HCT116 (cell line): ENCODE measurements at regions not wholly inside any gene's neighbourhood (a gene's known extent, or its start where the extent isn't known, plus 50 kb on each side); places are given as distances from the start of the nearest gene placed in this dataset.

Source experiments
- ATAC-seq: fragments of 200-7000 bp; cut with Tn5 transposase; 2 replicates; pipeline ENCODE4 v1.9.1; 2020; ENCODE audit warnings: mild to moderate bottlenecking, moderate library complexity
- BruUV-seq: library from RNA; stranded (reverse); fragments of 400-500 nt; replicated peaks from 2 replicates; lab custom pipeline; 2021; lab: Mats Ljungman, UMichigan
- CTCF ChIA-PET: fragments of 300-600 bp; sonication (Branson Sonifier 250); formaldehyde crosslinking; loops from one replicate; lab custom pipeline; 2021; ENCODE audit warnings: antibody characterized with exemption; lab: Charles Lee
- POLR2A ChIA-PET: fragments of 300-600, 350-600 bp; sonication (Branson Sonifier 250); formaldehyde crosslinking; loops from one replicate; lab custom pipeline; 2021; ENCODE audit warnings: antibody characterized with exemption; lab: Charles Lee
- RAD21 ChIA-PET, 2 experiments: fragments of 300-600 bp; sonication (Branson Sonifier 250); formaldehyde crosslinking; loops; one replicate each; lab custom pipeline; 2023; ENCODE audit warnings: low total read pairs in 2 of 2; ENCODE audit not compliant: uncharacterized antibody in 2 of 2, unreplicated experiment in 2 of 2, low non-redundant PET in 1 of 2; lab: Charles Lee
- DNase-seq: peaks from one replicate; pipeline ENCODE4 v3.0.0-alpha.2; 2010; ENCODE audit warnings: low read depth, low spot score
- H2AFZ ChIP-seq: fragments of 200-600 bp; shearing (Covaris generic), sonication (generic); 2 replicates; pipeline ENCODE4 v1.6.1; 2017; ENCODE audit warnings: low read depth, mixed run types, mixed read lengths, antibody characterized with exemption, low read length; ENCODE audit not compliant: poor library complexity, severe bottlenecking
- H3K27ac ChIP-seq: 2 replicates; pipeline ENCODE4 v1.5.1; 2012; ENCODE audit warnings: low read depth, low read length
- H3K27me3 ChIP-seq: fragments of 200-600 bp; sonication (generic); 2 replicates; pipeline ENCODE4 v1.6.1; 2016; ENCODE audit warnings: mixed run types, low read length, mixed read lengths; ENCODE audit not compliant: insufficient read depth
- H3K36me3 ChIP-seq, 2 experiments: fragments of 200-500 bp in 1 of 2; fragments of 200-600 bp in 1 of 2; sonication (Bioruptor generic) in 1 of 2; sonication (generic) in 1 of 2; 2 replicates each; pipeline versions ENCODE4 v1.5.1 to v1.6.1; 2014 to 2016; ENCODE audit warnings: low read length in 2 of 2, inconsistent platforms in 1 of 2, mixed read lengths in 1 of 2, mixed run types in 1 of 2; ENCODE audit not compliant: insufficient read depth in 2 of 2, control insufficient read depth in 1 of 2
- H3K4me1 ChIP-seq, 2 experiments: fragments of 200-600 bp in 1 of 2; sonication (generic) in 1 of 2; 2 replicates each; pipeline versions ENCODE4 v1.5.1 to v1.6.1; 2012 to 2017; ENCODE audit warnings: low read length in 2 of 2, inconsistent platforms in 1 of 2, mild to moderate bottlenecking in 1 of 2, mixed read lengths in 1 of 2, mixed run types in 1 of 2, moderate library complexity in 1 of 2; ENCODE audit not compliant: insufficient read depth in 2 of 2, control insufficient read depth in 1 of 2
- H3K4me2 ChIP-seq: fragments of 200-600 bp; sonication (generic); 2 replicates; pipeline ENCODE4 v1.6.1; 2017; ENCODE audit warnings: mixed run types, low read length, mixed read lengths
- H3K4me3 ChIP-seq, 2 experiments: fragments of 200-600 bp in 1 of 2; sonication (generic) in 1 of 2; replicated peaks in 1 of 2; 2 replicates each; pipeline ENCODE4 v1.5.1; 2011 to 2016; ENCODE audit warnings: low read length in 2 of 2, control low read depth in 1 of 2, low read depth in 1 of 2, mild to moderate bottlenecking in 1 of 2, mixed read lengths in 1 of 2, mixed run types in 1 of 2
- H3K79me2 ChIP-seq: fragments of 200-600 bp; sonication (generic); 2 replicates; pipeline ENCODE4 v1.6.1; 2017; ENCODE audit warnings: mild to moderate bottlenecking, mixed run types, low read length, moderate library complexity, mixed read lengths; ENCODE audit not compliant: insufficient read depth
- H3K9ac ChIP-seq: fragments of 200-600 bp; sonication (generic); 2 replicates; pipeline ENCODE4 v1.6.1; 2016; ENCODE audit warnings: low read length, mixed read lengths
- H3K9me2 ChIP-seq: fragments of 200-600 bp; sonication (generic), shearing (Covaris generic); 2 replicates; pipeline ENCODE4 v1.6.1; 2017; ENCODE audit warnings: mixed run types, mild to moderate bottlenecking, moderate library complexity; ENCODE audit not compliant: insufficient read depth
- H3K9me3 ChIP-seq, 2 experiments: fragments of 200-500 bp in 1 of 2; fragments of 200-600 bp in 1 of 2; sonication (Bioruptor generic) in 1 of 2; sonication (generic) in 1 of 2; 2 replicates each; pipeline ENCODE4 v1.6.1; 2014 to 2017; ENCODE audit warnings: low read length in 2 of 2, mixed read lengths in 2 of 2, inconsistent platforms in 1 of 2, low read depth in 1 of 2, mild to moderate bottlenecking in 1 of 2, mixed run types in 1 of 2, moderate library complexity in 1 of 2; ENCODE audit not compliant: control insufficient read depth in 1 of 2, insufficient read depth in 1 of 2
- H4K20me1 ChIP-seq: fragments of 200-600 bp; sonication (generic), shearing (Covaris generic); 2 replicates; pipeline ENCODE4 v1.6.1; 2017; ENCODE audit warnings: mixed run types, mild to moderate bottlenecking, moderate library complexity; ENCODE audit not compliant: insufficient read depth
- EZH2phosphoT487 ChIP-seq: fragments of 200-600 bp; IDR thresholded peaks from 2 replicates; pipeline ENCODE4 v1.6.1; 2018; ENCODE audit warnings: antibody characterized with exemption, borderline replicate concordance
- FOSL1 ChIP-seq: IDR thresholded peaks from 2 replicates; pipeline ENCODE4 v1.6.1; 2012; ENCODE audit warnings: low read depth
- JUND ChIP-seq: IDR thresholded peaks from 2 replicates; pipeline ENCODE4 v1.6.1; 2012
- TCF7L2 ChIP-seq: IDR thresholded peaks from 2 replicates; pipeline ENCODE4 v1.7.0; 2011; ENCODE audit warnings: borderline replicate concordance, inconsistent platforms; ENCODE audit not compliant: insufficient read depth, insufficient read length; ENCODE audit errors: extremely low read depth
- ZFX ChIP-seq: fragments of 450-650 bp; IDR thresholded peaks from 2 replicates; pipeline ENCODE4 v1.6.1; 2017
- intact Hi-C: fragments of 100-400 bp; cut with micrococcal nuclease; formaldehyde crosslinking; loops from 2 replicates; pipeline ENCODE4 v1.10.0; 2022

DNA sequence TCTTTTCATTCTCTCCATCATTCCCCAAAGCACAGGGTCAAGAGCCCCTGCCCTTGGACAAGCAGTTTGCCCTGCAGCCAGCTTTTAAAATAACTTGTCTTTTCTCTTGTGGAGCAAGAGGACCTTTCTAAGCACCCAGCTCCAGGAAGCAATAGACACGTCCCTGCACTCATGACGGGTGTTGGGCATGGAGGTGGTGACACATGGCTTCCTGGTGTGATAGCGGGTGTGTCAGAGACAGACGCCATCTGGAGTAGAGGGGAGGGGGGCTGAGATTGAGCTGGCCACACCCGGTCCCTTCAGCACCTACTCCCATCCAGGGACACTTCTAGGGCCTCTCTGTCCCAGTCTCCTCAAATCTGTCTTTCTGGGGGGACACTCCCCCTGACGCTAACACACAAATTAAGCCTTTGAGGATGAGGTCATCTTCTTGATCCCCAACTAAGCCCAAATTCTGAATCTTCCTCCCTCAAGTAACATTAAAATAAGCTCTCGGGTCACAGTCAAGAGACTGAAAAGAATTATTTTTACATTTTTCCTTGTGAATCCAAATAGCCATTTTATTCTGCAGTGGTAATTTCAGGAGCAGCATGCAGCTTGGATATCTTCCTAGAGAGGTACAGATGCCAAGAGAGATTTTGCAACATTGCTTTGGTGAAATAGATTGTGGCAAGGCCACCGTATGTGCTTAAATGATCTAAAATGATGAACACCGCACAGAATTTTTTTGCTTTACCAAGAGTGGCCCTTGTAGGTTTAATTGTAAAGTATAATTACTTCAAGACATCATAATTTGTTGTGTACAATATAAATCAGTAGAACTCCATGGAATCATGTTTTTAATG lies 216.6 kb upstream of the IRX3 start:
- BruUV-seq: no TSS peak
- no peak for DNase-seq
- H3K27ac ChIP-seq: no peak overlapping the region

DNA sequence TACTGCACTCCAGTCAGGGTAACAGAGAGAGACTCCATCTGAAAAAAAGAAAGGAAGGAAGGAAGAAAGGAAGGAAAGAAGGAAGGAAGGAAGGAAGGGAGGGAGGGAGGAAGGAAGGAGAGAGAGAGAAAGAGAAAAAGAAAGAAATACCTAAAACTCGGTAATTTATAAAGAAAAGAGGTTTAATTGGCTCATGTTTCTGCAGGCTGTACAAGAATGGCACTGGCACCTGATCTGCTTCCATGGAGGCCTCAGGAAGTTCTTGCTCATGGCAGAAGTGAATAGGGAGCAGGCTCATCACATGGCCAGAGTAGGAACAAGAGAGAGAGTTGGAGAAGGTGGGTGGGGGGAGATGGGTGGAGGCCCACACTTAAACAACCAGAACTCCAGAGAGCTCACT lies 215.2 kb upstream of the IRX3 start:
- TF ChIP-seq TCF7L2 (no peak), FOSL1 (no peak)
- DNase-seq (no peak), ATAC-seq (no peak)
- ChIA-PET RAD21 (no interaction called here), CTCF (no interaction called here), POLR2A (no interaction called here)
- Histone ChIP-seq H3K9me3 (peaks cover 0 to 8% of the 10 kb centered on the region in 2 experiments; a peak in 1 of 4 replicates), H3K36me3 (no peaks in the 10 kb centered on the region), H3K9ac (no peak overlapping the region), H3K4me2 (no peak overlapping the region), H2AFZ (no peak overlapping the region), H3K27ac (no peak overlapping the region), H3K27me3 (peaks cover 11% of the 10 kb centered on the region), H3K4me3 (no peak overlapping the region), H3K4me1 (peaks cover 0 to 5% of the 10 kb centered on the region in 2 experiments; a peak in 1 of 4 replicates), H3K9me2 (no peaks in the 10 kb centered on the region), H4K20me1 (no peaks in the 10 kb centered on the region), H3K79me2 (no peaks in the 10 kb centered on the region)
- intact Hi-C loops: no loop called here
- BruUV-seq: no TSS peak

More for the DNA sequence above, 216.6 kb upstream of the IRX3 start:
- Histone ChIP-seq H3K79me2 (no peaks in the 10 kb centered on the region), H3K4me2 (no peak overlapping the region), H3K9ac (no peak overlapping the region), H2AFZ (no peak overlapping the region), H4K20me1 (no peaks in the 10 kb centered on the region), H3K27me3 (peaks cover 21% of the 10 kb centered on the region), H3K9me2 (no peaks in the 10 kb centered on the region), H3K9me3 (peaks cover 0 to 3% of the 10 kb centered on the region in 2 experiments; a peak in 1 of 4 replicates), H3K36me3 (no peaks in the 10 kb centered on the region), H3K4me3 (no peak overlapping the region), H3K4me1 (peaks cover 0 to 5% of the 10 kb centered on the region in 2 experiments; a peak in 1 of 4 replicates)
- intact Hi-C loops: no loop called here
- ChIA-PET RAD21 (no interaction called here), POLR2A (no interaction called here), CTCF (no interaction called here)
- no peak for ATAC-seq
- TF ChIP-seq EZH2phosphoT487 (no peak), JUND (no peak), ZFX (no peak)
